H1 (cell line): ENCODE measurements at regions not wholly inside any gene's neighbourhood (a gene's known extent, or its start where the extent isn't known, plus 50 kb on each side); places are given as distances from the start of the nearest gene placed in this dataset.

Source experiments
- JUN ChIP-seq: IDR thresholded peaks from 2 replicates; pipeline ENCODE4 v1.6.1; 2011; ENCODE audit warnings: low read depth, mild to moderate bottlenecking, improper control_type of control experiment, low read length
- RBBP5 ChIP-seq: IDR thresholded peaks from 2 replicates; pipeline ENCODE4 v1.7.1; 2012; ENCODE audit warnings: low read depth, mild to moderate bottlenecking, inconsistent platforms, low read length, moderate library complexity, borderline replicate concordance
- TF ChIP-seq, protein P1 (sequence below): fragments of 300-600 bp; sonication (generic); IDR thresholded peaks from 2 replicates; pipeline ENCODE4 v1.7.1; 2012; ENCODE audit warnings: low read length, moderate library complexity, mild to moderate bottlenecking, inconsistent platforms; ENCODE audit not compliant: insufficient replicate concordance

- TF ChIP-seq, protein P1, sequence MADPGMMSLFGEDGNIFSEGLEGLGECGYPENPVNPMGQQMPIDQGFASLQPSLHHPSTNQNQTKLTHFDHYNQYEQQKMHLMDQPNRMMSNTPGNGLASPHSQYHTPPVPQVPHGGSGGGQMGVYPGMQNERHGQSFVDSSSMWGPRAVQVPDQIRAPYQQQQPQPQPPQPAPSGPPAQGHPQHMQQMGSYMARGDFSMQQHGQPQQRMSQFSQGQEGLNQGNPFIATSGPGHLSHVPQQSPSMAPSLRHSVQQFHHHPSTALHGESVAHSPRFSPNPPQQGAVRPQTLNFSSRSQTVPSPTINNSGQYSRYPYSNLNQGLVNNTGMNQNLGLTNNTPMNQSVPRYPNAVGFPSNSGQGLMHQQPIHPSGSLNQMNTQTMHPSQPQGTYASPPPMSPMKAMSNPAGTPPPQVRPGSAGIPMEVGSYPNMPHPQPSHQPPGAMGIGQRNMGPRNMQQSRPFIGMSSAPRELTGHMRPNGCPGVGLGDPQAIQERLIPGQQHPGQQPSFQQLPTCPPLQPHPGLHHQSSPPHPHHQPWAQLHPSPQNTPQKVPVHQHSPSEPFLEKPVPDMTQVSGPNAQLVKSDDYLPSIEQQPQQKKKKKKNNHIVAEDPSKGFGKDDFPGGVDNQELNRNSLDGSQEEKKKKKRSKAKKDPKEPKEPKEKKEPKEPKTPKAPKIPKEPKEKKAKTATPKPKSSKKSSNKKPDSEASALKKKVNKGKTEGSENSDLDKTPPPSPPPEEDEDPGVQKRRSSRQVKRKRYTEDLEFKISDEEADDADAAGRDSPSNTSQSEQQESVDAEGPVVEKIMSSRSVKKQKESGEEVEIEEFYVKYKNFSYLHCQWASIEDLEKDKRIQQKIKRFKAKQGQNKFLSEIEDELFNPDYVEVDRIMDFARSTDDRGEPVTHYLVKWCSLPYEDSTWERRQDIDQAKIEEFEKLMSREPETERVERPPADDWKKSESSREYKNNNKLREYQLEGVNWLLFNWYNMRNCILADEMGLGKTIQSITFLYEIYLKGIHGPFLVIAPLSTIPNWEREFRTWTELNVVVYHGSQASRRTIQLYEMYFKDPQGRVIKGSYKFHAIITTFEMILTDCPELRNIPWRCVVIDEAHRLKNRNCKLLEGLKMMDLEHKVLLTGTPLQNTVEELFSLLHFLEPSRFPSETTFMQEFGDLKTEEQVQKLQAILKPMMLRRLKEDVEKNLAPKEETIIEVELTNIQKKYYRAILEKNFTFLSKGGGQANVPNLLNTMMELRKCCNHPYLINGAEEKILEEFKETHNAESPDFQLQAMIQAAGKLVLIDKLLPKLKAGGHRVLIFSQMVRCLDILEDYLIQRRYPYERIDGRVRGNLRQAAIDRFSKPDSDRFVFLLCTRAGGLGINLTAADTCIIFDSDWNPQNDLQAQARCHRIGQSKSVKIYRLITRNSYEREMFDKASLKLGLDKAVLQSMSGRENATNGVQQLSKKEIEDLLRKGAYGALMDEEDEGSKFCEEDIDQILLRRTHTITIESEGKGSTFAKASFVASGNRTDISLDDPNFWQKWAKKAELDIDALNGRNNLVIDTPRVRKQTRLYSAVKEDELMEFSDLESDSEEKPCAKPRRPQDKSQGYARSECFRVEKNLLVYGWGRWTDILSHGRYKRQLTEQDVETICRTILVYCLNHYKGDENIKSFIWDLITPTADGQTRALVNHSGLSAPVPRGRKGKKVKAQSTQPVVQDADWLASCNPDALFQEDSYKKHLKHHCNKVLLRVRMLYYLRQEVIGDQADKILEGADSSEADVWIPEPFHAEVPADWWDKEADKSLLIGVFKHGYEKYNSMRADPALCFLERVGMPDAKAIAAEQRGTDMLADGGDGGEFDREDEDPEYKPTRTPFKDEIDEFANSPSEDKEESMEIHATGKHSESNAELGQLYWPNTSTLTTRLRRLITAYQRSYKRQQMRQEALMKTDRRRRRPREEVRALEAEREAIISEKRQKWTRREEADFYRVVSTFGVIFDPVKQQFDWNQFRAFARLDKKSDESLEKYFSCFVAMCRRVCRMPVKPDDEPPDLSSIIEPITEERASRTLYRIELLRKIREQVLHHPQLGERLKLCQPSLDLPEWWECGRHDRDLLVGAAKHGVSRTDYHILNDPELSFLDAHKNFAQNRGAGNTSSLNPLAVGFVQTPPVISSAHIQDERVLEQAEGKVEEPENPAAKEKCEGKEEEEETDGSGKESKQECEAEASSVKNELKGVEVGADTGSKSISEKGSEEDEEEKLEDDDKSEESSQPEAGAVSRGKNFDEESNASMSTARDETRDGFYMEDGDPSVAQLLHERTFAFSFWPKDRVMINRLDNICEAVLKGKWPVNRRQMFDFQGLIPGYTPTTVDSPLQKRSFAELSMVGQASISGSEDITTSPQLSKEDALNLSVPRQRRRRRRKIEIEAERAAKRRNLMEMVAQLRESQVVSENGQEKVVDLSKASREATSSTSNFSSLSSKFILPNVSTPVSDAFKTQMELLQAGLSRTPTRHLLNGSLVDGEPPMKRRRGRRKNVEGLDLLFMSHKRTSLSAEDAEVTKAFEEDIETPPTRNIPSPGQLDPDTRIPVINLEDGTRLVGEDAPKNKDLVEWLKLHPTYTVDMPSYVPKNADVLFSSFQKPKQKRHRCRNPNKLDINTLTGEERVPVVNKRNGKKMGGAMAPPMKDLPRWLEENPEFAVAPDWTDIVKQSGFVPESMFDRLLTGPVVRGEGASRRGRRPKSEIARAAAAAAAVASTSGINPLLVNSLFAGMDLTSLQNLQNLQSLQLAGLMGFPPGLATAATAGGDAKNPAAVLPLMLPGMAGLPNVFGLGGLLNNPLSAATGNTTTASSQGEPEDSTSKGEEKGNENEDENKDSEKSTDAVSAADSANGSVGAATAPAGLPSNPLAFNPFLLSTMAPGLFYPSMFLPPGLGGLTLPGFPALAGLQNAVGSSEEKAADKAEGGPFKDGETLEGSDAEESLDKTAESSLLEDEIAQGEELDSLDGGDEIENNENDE = no peak
- no peak for TF ChIP-seq JUN
- TF ChIP-seq RBBP5 = no peak
Measured at GRCh38 chr6:141421378-141421777, 711.3 kb upstream of the GJE1 start (continued).
